Endothelial cell (in vitro differentiated cells): ENCODE measurements at regions not wholly inside any gene's neighbourhood (a gene's known extent, or its start where the extent isn't known, plus 50 kb on each side); places are given as distances from the start of the nearest gene placed in this dataset.

Source experiments
- DNase-seq: peaks from one replicate; pipeline ENCODE4 v3.0.0; 2021; ENCODE audit warnings: low spot score
- H3K27ac Mint-ChIP-seq: one replicate; pipeline ENCODE4 v1.8.0; 2021; ENCODE audit warnings: mixed read lengths, inconsistent platforms; ENCODE audit not compliant: unreplicated experiment
- H3K27me3 Mint-ChIP-seq: one replicate; pipeline ENCODE4 v1.8.0; 2021; ENCODE audit warnings: mild to moderate bottlenecking, moderate library complexity, mixed read lengths, inconsistent platforms; ENCODE audit not compliant: unreplicated experiment
- H3K36me3 Mint-ChIP-seq: one replicate; pipeline ENCODE4 v1.8.0; 2021; ENCODE audit warnings: mild to moderate bottlenecking, low read depth, mixed read lengths, inconsistent platforms; ENCODE audit not compliant: unreplicated experiment
- H3K4me1 Mint-ChIP-seq: one replicate; pipeline ENCODE4 v1.8.0; 2021; ENCODE audit warnings: mild to moderate bottlenecking, mixed read lengths, inconsistent platforms; ENCODE audit not compliant: unreplicated experiment
- H3K4me3 Mint-ChIP-seq: one replicate; pipeline ENCODE4 v1.8.0; 2021; ENCODE audit warnings: mild to moderate bottlenecking, mixed read lengths, inconsistent platforms; ENCODE audit not compliant: unreplicated experiment
- H3K9me3 Mint-ChIP-seq: one replicate; pipeline ENCODE4 v1.8.0; 2021; ENCODE audit warnings: mixed read lengths, inconsistent platforms; ENCODE audit not compliant: unreplicated experiment
- CTCF ChIP-seq: fragments of 200-600 bp; sonication (generic); IDR thresholded peaks from one replicate; pipeline ENCODE4 v1.5.0; 2021; ENCODE audit warnings: antibody characterized with exemption; ENCODE audit not compliant: unreplicated experiment

- no peaks in the 10 kb centered on the region for H3K9me3 Mint-ChIP-seq
- no peaks in the 10 kb centered on the region for H3K4me1 Mint-ChIP-seq
- no peak overlapping the region for H3K27ac Mint-ChIP-seq
- no peak overlapping the region for H3K4me3 Mint-ChIP-seq
- DNase-seq = no peak
- H3K36me3 Mint-ChIP-seq = no peaks in the 10 kb centered on the region
- no peaks in the 10 kb centered on the region for H3K27me3 Mint-ChIP-seq
- no peak for TF ChIP-seq CTCF
Observed at GRCh38 chr22:22387386-22387736, 121.2 kb downstream of the ZNF280B start.

- no peaks in the 10 kb centered on the region for H3K36me3 Mint-ChIP-seq
- DNase-seq = no peak
- H3K27me3 Mint-ChIP-seq = no peaks in the 10 kb centered on the region
- H3K4me1 Mint-ChIP-seq = no peaks in the 10 kb centered on the region
- no peaks in the 10 kb centered on the region for H3K9me3 Mint-ChIP-seq
- TF ChIP-seq CTCF = no peak
- no peak overlapping the region for H3K4me3 Mint-ChIP-seq
- no peak overlapping the region for H3K27ac Mint-ChIP-seq
Observed at GRCh38 chr22:22388090-22388489, 120.5 kb downstream of the ZNF280B start.

- no peak for DNase-seq
- no peaks in the 10 kb centered on the region for H3K27me3 Mint-ChIP-seq
- no peaks in the 10 kb centered on the region for H3K4me1 Mint-ChIP-seq
- no peaks in the 10 kb centered on the region for H3K9me3 Mint-ChIP-seq
- no peak overlapping the region for H3K27ac Mint-ChIP-seq
- TF ChIP-seq CTCF = no peak
- no peaks in the 10 kb centered on the region for H3K36me3 Mint-ChIP-seq
- no peak overlapping the region for H3K4me3 Mint-ChIP-seq
Observed at GRCh38 chr22:22388494-22388893, 120.0 kb downstream of the ZNF280B start.

GRCh38 chr22:22389467-22389866 is 119.1 kb downstream of the ZNF280B start:
- H3K36me3 Mint-ChIP-seq = no peaks in the 10 kb centered on the region
- H3K4me3 Mint-ChIP-seq = no peak overlapping the region
- H3K9me3 Mint-ChIP-seq = no peaks in the 10 kb centered on the region
- H3K4me1 Mint-ChIP-seq = no peaks in the 10 kb centered on the region
- no peak for DNase-seq
- no peaks in the 10 kb centered on the region for H3K27me3 Mint-ChIP-seq
- TF ChIP-seq CTCF = no peak
- no peak overlapping the region for H3K27ac Mint-ChIP-seq

GRCh38 chr22:22390989-22391388 is 117.6 kb downstream of the ZNF280B start:
- Mint-ChIP-seq H3K4me1 (no peaks in the 10 kb centered on the region), H3K4me3 (no peak overlapping the region), H3K27ac (no peak overlapping the region), H3K27me3 (no peaks in the 10 kb centered on the region), H3K9me3 (no peaks in the 10 kb centered on the region), H3K36me3 (no peaks in the 10 kb centered on the region)
- no peak for DNase-seq
- no peak for TF ChIP-seq CTCF
